ENCODE measurements at regions not wholly inside any gene's neighbourhood (a gene's known extent, or its start where the extent isn't known, plus 50 kb on each side); places are given as distances from the start of the nearest gene placed in this dataset.

GRCh38 chr21:27321791-27322190 is 354.9 kb upstream of the ADAMTS5 start:
- TF ChIP-seq, protein P1, sequence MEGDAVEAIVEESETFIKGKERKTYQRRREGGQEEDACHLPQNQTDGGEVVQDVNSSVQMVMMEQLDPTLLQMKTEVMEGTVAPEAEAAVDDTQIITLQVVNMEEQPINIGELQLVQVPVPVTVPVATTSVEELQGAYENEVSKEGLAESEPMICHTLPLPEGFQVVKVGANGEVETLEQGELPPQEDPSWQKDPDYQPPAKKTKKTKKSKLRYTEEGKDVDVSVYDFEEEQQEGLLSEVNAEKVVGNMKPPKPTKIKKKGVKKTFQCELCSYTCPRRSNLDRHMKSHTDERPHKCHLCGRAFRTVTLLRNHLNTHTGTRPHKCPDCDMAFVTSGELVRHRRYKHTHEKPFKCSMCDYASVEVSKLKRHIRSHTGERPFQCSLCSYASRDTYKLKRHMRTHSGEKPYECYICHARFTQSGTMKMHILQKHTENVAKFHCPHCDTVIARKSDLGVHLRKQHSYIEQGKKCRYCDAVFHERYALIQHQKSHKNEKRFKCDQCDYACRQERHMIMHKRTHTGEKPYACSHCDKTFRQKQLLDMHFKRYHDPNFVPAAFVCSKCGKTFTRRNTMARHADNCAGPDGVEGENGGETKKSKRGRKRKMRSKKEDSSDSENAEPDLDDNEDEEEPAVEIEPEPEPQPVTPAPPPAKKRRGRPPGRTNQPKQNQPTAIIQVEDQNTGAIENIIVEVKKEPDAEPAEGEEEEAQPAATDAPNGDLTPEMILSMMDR (IDR thresholded peaks at IDR 0.05): no peak
- no peak for TF ChIP-seq EZH2 (IDR thresholded peaks at IDR 0.05; ENCODE audit: borderline replicate concordance, insufficient read depth, low read depth, low read length, poor library complexity, severe bottlenecking)
